ENCODE measurements at regions not wholly inside any gene's neighbourhood (a gene's known extent, or its start where the extent isn't known, plus 50 kb on each side); places are given as distances from the start of the nearest gene placed in this dataset.

DNA sequence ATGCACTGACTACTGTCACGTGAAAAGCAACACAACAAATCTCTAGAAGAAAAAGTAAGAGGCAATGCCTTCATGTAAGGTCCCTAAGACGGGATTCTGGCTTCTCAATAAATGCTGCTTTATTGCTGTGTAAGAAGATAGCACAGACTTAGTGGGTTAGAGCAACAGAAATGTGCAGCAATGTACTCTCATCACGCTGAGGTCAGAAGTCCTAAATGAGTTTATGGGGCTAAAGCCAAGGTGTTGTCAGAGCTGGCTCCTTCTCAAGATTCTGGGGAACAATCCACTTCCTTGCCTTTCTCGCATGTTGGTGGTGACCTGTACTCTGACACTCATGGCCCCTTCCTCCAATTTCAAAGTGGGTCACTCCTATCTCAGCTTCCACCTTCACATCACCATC lies 93.4 kb downstream of the SHANK2 start:
- TF ChIP-seq EP300 (IDR thresholded peaks at IDR 0.05; ENCODE audit: low read depth), result no peak
- no peak for TF ChIP-seq POLR2AphosphoS5 (IDR thresholded peaks at IDR 0.05)
- TF ChIP-seq, protein P1, sequence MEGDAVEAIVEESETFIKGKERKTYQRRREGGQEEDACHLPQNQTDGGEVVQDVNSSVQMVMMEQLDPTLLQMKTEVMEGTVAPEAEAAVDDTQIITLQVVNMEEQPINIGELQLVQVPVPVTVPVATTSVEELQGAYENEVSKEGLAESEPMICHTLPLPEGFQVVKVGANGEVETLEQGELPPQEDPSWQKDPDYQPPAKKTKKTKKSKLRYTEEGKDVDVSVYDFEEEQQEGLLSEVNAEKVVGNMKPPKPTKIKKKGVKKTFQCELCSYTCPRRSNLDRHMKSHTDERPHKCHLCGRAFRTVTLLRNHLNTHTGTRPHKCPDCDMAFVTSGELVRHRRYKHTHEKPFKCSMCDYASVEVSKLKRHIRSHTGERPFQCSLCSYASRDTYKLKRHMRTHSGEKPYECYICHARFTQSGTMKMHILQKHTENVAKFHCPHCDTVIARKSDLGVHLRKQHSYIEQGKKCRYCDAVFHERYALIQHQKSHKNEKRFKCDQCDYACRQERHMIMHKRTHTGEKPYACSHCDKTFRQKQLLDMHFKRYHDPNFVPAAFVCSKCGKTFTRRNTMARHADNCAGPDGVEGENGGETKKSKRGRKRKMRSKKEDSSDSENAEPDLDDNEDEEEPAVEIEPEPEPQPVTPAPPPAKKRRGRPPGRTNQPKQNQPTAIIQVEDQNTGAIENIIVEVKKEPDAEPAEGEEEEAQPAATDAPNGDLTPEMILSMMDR (IDR thresholded peaks at IDR 0.05), result no peak

Data from transverse colon (tissue), 4 donors.